Lower leg skin (tissue), 4 donors: ENCODE measurements at regions not wholly inside any gene's neighbourhood (a gene's known extent, or its start where the extent isn't known, plus 50 kb on each side); places are given as distances from the start of the nearest gene placed in this dataset.

Experiments used
- DNase-seq, 2 donors: peaks; one replicate each; pipeline ENCODE4 v3.0.0-alpha.2; 2019; ENCODE audit warnings: low spot score in 2 of 2
- H3K4me3 ChIP-seq: fragments of 200-600 bp; sonication (generic); 2 replicates; pipeline ENCODE4 v1.5.1; 2017; ENCODE audit warnings: mild to moderate bottlenecking, low read depth; ENCODE audit not compliant: poor library complexity, severe bottlenecking
- CTCF ChIP-seq, 3 donors: fragments of 450-650 bp; IDR thresholded peaks; one replicate each; pipeline ENCODE4 v1.5.1; 2016; ENCODE audit warnings: antibody characterized with exemption in 3 of 3, mild to moderate bottlenecking in 3 of 3, moderate library complexity in 2 of 3
- POLR2A ChIP-seq, 2 donors: fragments of 450-650 bp; IDR thresholded peaks; one replicate each; pipeline ENCODE4 v1.6.1; 2016 to 2017; ENCODE audit warnings: antibody characterized with exemption in 2 of 2, mild to moderate bottlenecking in 1 of 2, moderate library complexity in 1 of 2
- WGBS, 2 donors: methylation state at CpG; one replicate each; pipeline ENCODE4 v1.1.5; 2018; 5-methylcytosine and 5-hydroxymethylcytosine counted together
- intact Hi-C: fragments of 100-400 bp; cut with DNase I; formaldehyde crosslinking; loops from one replicate; pipeline ENCODE4 v1.15.0; 2023; ENCODE audit warnings: low total_unique reads

GRCh38 chr3:177443469-177443868 is 246.2 kb upstream of the TBL1XR1 start:
- no peak for TF ChIP-seq POLR2A (IDR thresholded peaks at IDR 0.05)
- TF ChIP-seq CTCF (IDR thresholded peaks at IDR 0.05), result no peak
- intact Hi-C loops, result no loop called here

GRCh38 chr3:177444696-177445095 is 247.4 kb upstream of the TBL1XR1 start:
- 100% methylated on average over 1 of the region's 1 CpG for WGBS, 2 donors
- intact Hi-C loops, result no loop called here
- H3K4me3 ChIP-seq, result no peak overlapping the region
- no peak for DNase-seq
- no peak for TF ChIP-seq POLR2A (IDR thresholded peaks at IDR 0.05)
- no peak for TF ChIP-seq CTCF (IDR thresholded peaks at IDR 0.05)

More at GRCh38 chr3:177443469-177443868, 246.2 kb upstream of the TBL1XR1 start:
- no peak for DNase-seq
- WGBS, 2 donors, result 48 to 49% methylated on average over 3 of the region's 3 CpGs
- no peak overlapping the region for H3K4me3 ChIP-seq

- no peak for DNase-seq
- intact Hi-C loops, result no loop called here
- TF ChIP-seq CTCF (IDR thresholded peaks at IDR 0.05), result no peak
- no peak overlapping the region for H3K4me3 ChIP-seq
These were observed 248.3 kb upstream of the TBL1XR1 start for GRCh38 chr3:177445549-177445948.

- WGBS, 2 donors, result 73 to 76% methylated on average over 6 of the region's 6 CpGs
- no peak overlapping the region for H3K4me3 ChIP-seq
- TF ChIP-seq POLR2A (IDR thresholded peaks at IDR 0.05), result no peak
- TF ChIP-seq CTCF (IDR thresholded peaks at IDR 0.05), result no peak
- intact Hi-C loops, result no loop called here
- DNase-seq, result no peak
These were observed 248.9 kb upstream of the TBL1XR1 start for GRCh38 chr3:177446165-177446601.

GRCh38 chr3:177447938-177448337 is 250.7 kb upstream of the TBL1XR1 start:
- no peak overlapping the region for H3K4me3 ChIP-seq
- TF ChIP-seq CTCF (IDR thresholded peaks at IDR 0.05) (no peak), POLR2A (IDR thresholded peaks at IDR 0.05) (no peak)
- intact Hi-C loops, result no loop called here
- peak in 1 of 2 donors; percentile 82 for DNase-seq
- WGBS, 2 donors, result 45 to 48% methylated on average over 3 of the region's 3 CpGs

- H3K4me3 ChIP-seq, result no peak overlapping the region
- WGBS, 2 donors, result 51 to 71% methylated on average over 3 of the region's 3 CpGs
- TF ChIP-seq CTCF (IDR thresholded peaks at IDR 0.05) (no peak), POLR2A (IDR thresholded peaks at IDR 0.05) (no peak)
- DNase-seq, result no peak
- intact Hi-C loops, result no loop called here
These were observed 251.7 kb upstream of the TBL1XR1 start for GRCh38 chr3:177448987-177449359.
